ENCODE measurements at regions not wholly inside any gene's neighbourhood (a gene's known extent, or its start where the extent isn't known, plus 50 kb on each side); places are given as distances from the start of the nearest gene placed in this dataset.

DNA sequence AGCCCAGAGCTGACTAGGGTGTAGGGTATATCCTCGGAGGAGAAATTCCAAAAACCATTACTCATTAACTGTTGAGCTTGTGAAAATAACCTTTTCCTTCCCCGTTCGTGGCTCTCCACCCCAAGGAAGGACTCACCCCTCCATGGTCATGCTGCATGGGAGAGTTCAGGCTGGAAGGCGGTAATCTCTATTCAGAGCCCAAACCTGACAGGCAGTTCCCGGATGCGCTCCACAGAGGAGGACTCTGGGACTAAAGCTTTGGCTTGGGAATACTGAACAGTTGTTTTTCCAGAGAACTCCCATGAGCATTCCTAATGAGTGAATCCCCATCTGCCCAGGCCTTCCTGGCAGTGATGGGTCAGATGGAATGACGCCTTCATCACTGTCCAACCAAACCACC lies 125.4 kb downstream of the BCOR start:
- TF ChIP-seq, protein P1, sequence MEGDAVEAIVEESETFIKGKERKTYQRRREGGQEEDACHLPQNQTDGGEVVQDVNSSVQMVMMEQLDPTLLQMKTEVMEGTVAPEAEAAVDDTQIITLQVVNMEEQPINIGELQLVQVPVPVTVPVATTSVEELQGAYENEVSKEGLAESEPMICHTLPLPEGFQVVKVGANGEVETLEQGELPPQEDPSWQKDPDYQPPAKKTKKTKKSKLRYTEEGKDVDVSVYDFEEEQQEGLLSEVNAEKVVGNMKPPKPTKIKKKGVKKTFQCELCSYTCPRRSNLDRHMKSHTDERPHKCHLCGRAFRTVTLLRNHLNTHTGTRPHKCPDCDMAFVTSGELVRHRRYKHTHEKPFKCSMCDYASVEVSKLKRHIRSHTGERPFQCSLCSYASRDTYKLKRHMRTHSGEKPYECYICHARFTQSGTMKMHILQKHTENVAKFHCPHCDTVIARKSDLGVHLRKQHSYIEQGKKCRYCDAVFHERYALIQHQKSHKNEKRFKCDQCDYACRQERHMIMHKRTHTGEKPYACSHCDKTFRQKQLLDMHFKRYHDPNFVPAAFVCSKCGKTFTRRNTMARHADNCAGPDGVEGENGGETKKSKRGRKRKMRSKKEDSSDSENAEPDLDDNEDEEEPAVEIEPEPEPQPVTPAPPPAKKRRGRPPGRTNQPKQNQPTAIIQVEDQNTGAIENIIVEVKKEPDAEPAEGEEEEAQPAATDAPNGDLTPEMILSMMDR (IDR thresholded peaks at IDR 0.05), result no peak
- TF ChIP-seq POLR2AphosphoS5 (IDR thresholded peaks at IDR 0.05) (no peak), POLR2A (IDR thresholded peaks at IDR 0.05) (no peak)
